ENCODE measurements at regions not wholly inside any gene's neighbourhood (a gene's known extent, or its start where the extent isn't known, plus 50 kb on each side); places are given as distances from the start of the nearest gene placed in this dataset.
A peak's percentile ranks its signal among the peaks of the same experiment; 100 is the strongest.

GRCh38 chrX:39957816-39958566, 139.8 kb downstream of the BCOR start:
- DNase-seq = no peak

DNA sequence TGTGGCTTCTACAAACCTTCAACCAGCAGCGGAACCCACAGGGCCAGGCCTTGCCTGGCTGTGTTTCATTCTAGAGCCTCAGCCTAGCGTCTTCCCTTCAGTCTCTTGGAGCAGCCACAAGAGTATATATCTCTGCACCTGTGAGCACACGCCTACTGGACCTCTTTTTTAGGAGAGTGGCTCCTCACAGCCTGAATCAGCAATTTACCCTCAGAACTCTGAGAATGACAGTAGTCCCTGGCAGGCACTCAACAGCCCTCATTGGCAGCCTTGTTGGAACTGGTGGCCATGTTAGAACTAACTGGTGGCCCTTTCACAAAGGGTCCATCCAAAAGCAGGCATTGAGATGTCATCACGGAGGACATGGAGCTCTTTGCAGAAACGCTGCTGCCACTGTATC, 138.9 kb downstream of the BCOR start:
- no peak for DNase-seq

DNA sequence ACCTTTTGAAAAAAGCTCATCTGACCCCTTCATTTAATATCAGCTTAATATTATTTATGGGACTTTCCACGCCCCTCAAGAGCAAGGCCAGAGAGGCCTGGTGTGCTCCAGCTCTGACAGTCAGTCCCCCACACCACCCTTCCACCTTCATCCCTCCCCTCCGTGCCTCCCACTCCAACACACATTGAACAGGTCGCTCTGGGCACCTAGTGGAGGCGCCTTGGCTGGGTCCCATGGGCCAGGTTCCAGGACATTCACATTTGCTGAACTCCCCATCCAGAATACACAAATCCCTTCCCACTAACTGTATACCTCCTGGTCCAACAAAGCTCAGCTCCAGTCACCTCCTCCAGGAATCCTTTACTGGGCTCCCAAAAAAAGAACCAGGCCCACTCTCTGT, 137.5 kb downstream of the BCOR start:
- DNase-seq = no peak

GRCh38 chrX:39961441-39961840, 136.3 kb downstream of the BCOR start:
- no peak for DNase-seq

DNA sequence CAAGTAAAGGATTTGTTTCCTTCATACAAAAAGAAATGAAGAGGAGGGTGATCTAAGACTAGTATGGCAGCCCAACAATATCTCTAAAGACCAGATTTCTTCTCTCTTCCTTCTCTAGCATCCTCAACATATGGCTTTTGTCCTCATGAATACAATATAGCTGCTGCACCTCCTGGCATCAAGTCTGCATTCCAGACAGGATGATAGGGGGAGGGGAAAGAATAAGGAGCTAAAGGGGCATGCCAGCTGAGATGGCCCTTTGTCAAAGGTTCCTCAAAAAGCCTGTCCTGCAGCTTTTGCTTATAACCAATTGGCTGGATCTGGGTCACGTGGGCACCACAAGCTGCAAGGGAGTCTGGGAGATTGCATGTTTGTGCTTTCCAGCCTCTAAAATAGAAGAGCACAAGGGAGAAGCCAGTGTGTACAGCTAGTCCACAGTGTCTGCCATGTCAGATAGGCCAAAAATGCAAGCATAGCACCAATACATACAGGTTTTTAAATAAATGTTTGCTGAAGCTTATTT, 132.6 kb downstream of the BCOR start:
- DNase-seq = no peak

- no peak for DNase-seq
Observed at GRCh38 chrX:39966176-39966575, 131.6 kb downstream of the BCOR start.

GRCh38 chrX:39967348-39967747, 130.4 kb downstream of the BCOR start:
- DNase-seq = no peak

DNA sequence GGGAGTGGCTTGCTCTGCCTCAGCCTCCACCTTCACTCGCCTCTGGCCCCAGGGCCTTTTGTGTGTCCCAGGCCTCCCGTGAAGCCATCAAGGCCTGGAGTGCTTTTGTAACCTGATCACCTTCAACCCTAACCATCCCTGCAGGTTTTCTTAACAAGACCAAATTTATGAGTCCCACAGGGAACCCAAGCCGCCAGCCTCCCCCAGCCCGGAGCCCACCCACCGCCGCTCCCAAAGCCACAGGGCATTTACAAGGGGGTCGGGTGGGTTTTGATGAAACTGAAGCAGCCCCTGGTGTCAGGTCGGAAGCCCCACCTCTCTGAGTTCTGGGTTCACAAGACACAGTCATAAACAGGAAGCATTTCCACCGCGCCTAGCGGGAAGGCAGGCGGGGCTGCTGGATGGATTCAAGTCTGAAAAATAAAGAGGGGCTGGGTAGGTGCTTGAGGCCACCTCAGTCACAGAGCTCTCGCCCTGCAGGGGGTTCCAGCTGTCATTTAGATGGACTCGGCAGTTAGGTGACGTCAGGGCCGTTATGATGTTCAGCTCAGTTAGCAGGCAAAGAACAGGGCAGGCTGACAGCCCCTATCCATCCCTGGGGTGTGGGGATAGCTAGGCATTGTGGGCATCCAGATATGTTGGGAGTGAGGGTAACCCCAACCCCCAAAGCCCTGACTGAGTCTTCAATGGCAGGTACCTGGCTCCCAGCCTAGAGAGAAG, 128.5 kb downstream of the BCOR start:
- DNase-seq = no peak

DNA sequence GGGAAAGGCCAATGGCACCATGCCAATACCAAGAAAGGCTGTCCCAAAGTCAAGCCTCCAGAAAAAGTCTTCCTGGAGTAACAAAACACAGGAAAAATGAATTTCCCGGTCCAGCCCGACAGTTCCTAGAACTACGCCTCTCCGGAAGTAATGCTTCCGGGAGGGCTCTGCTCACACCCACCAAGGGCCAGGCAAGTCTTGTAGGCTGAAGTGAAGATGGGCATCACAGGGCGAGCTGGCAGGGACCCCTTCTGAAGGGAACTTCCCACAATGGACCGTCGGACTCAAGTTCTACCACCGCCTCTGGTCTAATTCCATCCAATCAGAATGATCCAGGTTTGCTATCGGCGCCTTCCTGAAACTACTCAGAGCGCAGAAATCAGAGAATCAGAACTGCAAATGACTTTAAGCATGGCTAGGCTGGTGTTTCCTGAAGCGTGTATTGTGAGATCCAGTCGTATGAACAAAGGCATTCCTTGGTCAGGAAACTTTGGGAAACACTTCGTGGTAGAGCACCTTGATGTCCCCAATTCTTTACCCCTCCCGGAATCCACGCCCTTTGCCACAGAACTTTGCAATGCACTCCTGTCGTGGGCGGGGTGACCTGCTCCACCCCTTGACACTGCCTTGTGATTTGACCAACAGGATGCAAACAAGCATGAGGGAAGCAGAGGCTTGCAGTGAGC, 127.8 kb downstream of the BCOR start:
- DNase-seq = no peak

- DNase-seq = no peak
Observed at GRCh38 chrX:39971760-39972159, 126.0 kb downstream of the BCOR start.

DNA sequence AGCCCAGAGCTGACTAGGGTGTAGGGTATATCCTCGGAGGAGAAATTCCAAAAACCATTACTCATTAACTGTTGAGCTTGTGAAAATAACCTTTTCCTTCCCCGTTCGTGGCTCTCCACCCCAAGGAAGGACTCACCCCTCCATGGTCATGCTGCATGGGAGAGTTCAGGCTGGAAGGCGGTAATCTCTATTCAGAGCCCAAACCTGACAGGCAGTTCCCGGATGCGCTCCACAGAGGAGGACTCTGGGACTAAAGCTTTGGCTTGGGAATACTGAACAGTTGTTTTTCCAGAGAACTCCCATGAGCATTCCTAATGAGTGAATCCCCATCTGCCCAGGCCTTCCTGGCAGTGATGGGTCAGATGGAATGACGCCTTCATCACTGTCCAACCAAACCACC, 125.4 kb downstream of the BCOR start:
- no peak for DNase-seq

- no peak for DNase-seq
Observed at GRCh38 chrX:39973810-39974209, 123.9 kb downstream of the BCOR start.

DNA sequence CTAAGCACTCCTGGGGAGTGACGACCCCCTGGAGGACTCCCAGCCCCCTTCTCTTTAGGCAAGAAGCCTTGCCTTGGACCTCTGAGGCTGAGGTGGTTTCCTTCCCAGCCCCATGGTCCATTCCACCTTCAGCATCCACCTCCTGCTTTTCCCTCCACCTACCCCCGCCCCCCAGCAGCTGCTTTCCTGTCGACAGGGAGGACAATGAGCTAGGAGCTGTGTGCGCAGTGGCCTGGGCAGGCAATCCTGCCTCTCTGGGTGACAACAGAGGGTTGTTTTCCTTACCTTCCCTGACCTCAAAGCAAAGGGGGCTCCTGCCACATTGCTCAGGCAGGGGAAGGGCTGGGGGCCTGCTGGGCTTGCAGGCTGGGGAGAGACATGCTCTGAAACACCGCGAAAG, 123.5 kb downstream of the BCOR start:
- no peak for DNase-seq

DNA sequence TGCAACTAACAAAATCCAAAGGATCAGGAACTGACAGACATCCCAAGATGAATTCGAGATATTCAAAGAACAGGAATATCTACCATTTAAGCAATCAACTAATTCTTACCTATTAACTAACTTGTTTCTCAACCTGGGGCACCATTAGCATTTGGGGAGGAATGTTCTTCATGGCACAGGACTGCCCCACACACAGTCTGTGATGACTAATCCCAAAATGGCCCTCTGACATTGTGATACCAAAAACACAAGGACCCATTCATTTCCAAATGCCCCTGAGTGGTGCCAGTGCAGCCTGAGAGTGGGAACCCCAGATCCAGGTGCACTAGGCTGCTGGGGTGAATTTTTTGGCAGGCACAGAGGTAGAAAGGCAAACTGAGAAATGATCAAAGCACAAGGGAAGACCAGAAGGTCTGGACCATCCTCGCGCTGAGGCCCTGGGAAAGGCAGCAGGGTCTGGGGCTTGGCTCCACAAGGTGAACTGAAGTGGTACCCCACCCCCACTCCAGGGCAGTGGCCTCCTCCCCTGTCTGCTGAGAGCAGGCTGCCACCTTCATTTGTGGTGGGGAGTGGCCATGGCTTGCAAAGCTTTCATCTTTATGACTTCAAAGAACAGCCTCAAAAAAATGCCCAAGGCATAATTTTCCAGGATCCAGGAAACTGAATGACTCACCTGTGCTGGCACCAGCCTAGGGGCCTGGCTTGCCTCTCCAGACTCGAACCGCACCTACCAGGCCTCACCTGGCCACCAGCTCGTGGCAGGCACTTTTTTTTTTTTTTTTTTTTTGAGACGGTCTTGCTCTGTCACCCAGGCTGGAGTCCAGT, 122.4 kb downstream of the BCOR start:
- no peak for DNase-seq

DNA sequence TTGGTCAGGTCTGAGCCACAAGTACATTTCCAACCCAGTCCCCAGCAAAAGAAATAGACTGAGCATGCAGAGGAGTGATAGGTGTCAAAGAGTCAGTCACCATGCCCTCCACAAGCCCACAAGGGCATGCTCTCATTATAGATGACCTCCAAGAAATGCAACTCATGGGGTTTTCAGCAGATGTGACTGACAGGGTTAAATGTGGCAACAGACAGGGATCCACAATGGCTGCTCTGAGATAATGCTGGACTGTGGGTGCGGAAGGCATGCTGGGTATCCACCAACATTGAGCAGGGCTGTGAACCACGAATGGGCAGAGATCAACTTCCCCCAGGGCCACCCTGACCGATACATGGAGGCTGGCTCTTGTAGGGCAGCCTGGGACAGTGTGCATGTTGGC, 115.8 kb downstream of the BCOR start:
- no peak for DNase-seq

DNA sequence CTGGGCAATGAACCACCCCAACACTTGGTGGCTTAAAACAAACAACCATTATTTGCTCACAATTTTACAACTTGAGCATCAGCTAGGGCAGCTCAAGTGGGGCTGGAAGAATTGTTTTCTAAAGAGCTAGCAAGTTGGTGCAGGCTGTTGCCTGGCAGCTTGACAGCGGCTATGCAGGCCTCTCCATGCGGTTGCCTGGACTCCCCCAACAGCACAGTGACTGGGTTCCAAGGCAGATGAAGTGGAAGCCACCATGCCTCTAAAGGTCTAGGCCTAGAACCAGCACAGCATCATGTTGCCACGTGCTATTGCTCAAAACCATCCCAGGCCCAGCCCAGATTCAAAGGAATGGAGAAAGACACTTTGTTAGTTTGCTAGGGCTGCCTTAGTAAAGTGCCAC, 114.8 kb downstream of the BCOR start:
- DNase-seq = no peak

GRCh38 chrX:39983715-39984114, 114.0 kb downstream of the BCOR start:
- no peak for DNase-seq

- DNase-seq = peak; percentile 87
Observed at GRCh38 chrX:39984191-39984956, 113.4 kb downstream of the BCOR start.

- DNase-seq = peak; percentile 46
Observed at GRCh38 chrX:39985071-39985470, 112.7 kb downstream of the BCOR start.

GRCh38 chrX:39985551-39985950, 112.2 kb downstream of the BCOR start:
- no peak for DNase-seq

GRCh38 chrX:39988496-39988895, 109.3 kb downstream of the BCOR start:
- no peak for DNase-seq

DNA sequence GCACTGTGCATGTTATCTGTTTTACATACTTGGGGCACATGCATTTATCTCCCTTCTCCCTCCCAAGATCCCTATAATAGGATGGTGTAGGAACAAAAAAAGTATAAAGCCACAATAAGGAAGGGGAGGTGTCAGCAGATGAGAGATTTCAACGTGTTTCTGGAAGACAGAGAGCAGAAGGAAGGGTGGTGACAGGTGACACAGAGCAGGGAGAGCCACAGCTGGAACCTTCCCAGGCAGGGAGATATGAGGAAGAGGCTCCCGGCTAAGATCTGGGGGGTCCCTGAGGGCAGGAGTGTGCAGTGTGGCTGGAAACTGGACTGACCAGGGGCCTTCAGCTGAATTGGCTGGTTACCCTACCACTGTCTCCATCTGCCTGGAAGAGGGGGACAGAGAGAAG, 107.4 kb downstream of the BCOR start:
- no peak for DNase-seq

All from tongue (tissue), 1 donor.